Skeletal muscle satellite cell (primary cell): ENCODE measurements at regions not wholly inside any gene's neighbourhood (a gene's known extent, or its start where the extent isn't known, plus 50 kb on each side); places are given as distances from the start of the nearest gene placed in this dataset.
A peak's percentile ranks its signal among the peaks of the same experiment; 100 is the strongest.
"Not testable (repeated sequence)": the region's sequence is repeated elsewhere in the genome, so short reads cannot be mapped to it uniquely, and the experiment has no call there.

Experiments used
- H3K27me3 ChIP-seq: 2 replicates; pipeline ENCODE4 v1.7.0; 2013; ENCODE audit warnings: low read length; ENCODE audit not compliant: control insufficient read depth, insufficient read depth
- H3K36me3 ChIP-seq: 2 replicates; pipeline ENCODE4 v1.7.0; 2013; ENCODE audit warnings: mild to moderate bottlenecking, control low read depth, low read length; ENCODE audit not compliant: insufficient read depth
- H3K4me1 ChIP-seq: 2 replicates; pipeline ENCODE4 v1.7.0; 2013; ENCODE audit warnings: low read length; ENCODE audit not compliant: control insufficient read depth, insufficient read depth
- H3K4me2 ChIP-seq: 2 replicates; pipeline ENCODE4 v1.7.0; 2013; ENCODE audit warnings: mild to moderate bottlenecking, low read length
- H3K4me3 ChIP-seq: 2 replicates; pipeline ENCODE4 v1.7.0; 2013; ENCODE audit warnings: low read length
- H3K9ac ChIP-seq: 2 replicates; pipeline ENCODE4 v1.7.0; 2013; ENCODE audit warnings: mild to moderate bottlenecking, low read depth, low read length, moderate library complexity
- H3K9me3 ChIP-seq: replicated peaks from 2 replicates; pipeline ENCODE4 v1.7.0; 2013; ENCODE audit warnings: mild to moderate bottlenecking, control low read depth, low read length

DNA sequence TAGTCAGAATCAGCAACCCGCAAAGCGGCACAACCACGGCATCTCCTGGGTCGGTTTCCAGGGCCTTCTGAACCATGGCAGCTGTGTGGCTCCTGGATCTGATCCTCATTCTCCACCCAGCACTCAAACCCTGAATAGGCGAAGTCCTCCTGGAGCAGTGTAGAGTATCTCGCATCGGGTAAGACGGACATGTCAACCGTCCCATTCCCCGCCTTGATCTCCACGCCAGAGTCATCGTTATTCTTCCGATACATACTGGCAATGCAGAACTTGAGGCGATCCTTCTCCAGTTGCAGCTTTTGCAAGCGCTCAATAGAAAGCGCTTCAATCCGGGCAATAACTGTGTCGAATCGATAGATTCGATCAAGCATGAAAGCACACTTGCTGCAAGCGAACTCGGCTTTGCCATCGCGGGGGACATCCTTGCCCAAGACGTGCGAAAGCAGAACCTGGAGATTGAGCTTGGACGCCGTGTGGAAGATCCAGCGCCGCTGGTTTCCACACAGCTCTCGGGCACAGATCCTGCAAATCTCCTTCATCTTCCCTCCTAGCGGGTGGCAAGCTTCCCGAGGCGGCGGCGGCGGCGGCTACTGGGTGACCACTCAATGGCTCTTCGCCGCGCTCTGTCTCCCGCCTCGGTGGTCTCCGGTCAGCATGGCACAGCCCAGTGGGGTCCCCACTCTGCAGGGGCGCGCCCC, 142.9 kb downstream of the NBPF8 start:
- not testable (repeated sequence) for H3K9me3 ChIP-seq, H3K4me1 ChIP-seq, H3K36me3 ChIP-seq, H3K27me3 ChIP-seq
- peak overlapping the region; percentile 81 for H3K9ac ChIP-seq
- H3K4me2 ChIP-seq = peak overlapping the region; percentile 85
- peak overlapping the region; percentile 74 for H3K4me3 ChIP-seq

GRCh38 chr1:120558303-120559060, 143.6 kb downstream of the NBPF8 start:
- Histone ChIP-seq H3K9ac (peak overlapping the region; percentile 52), H3K4me3 (peak overlapping the region; percentile 73), H3K4me2 (peak overlapping the region; percentile 77)
- H3K4me1 ChIP-seq, H3K36me3 ChIP-seq, H3K9me3 ChIP-seq, H3K27me3 ChIP-seq: not testable (repeated sequence)

DNA sequence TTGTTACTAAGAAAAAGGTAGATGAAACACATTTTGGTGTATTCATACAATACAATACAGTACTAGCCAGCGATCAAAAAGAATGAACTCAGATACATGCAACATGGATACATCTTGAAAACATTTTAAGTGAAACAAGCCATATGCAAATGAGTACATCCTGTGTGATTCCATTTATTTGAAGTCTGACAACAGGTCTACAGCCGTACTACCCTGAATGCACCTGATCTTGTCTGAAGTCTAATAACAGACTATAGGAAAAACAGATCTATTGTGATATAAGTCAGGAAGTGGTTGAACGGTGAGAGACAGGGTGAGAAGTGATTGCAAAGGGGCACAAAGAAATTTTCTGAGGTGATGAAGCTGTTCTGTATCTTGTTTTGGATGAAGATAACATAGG, 146.9 kb downstream of the NBPF8 start:
- not testable (repeated sequence) for H3K4me2 ChIP-seq, H3K27me3 ChIP-seq, H3K9me3 ChIP-seq, H3K9ac ChIP-seq, H3K4me3 ChIP-seq, H3K4me1 ChIP-seq, H3K36me3 ChIP-seq

GRCh38 chr1:120565396-120565795, 150.6 kb downstream of the NBPF8 start:
- H3K27me3 ChIP-seq, H3K4me1 ChIP-seq, H3K4me2 ChIP-seq, H3K9me3 ChIP-seq, H3K4me3 ChIP-seq, H3K36me3 ChIP-seq, H3K9ac ChIP-seq: not testable (repeated sequence)

- not testable (repeated sequence) for H3K4me3 ChIP-seq, H3K9ac ChIP-seq, H3K9me3 ChIP-seq, H3K4me2 ChIP-seq, H3K36me3 ChIP-seq, H3K27me3 ChIP-seq, H3K4me1 ChIP-seq
Measured at GRCh38 chr1:120567620-120568019, 152.8 kb downstream of the NBPF8 start.

DNA sequence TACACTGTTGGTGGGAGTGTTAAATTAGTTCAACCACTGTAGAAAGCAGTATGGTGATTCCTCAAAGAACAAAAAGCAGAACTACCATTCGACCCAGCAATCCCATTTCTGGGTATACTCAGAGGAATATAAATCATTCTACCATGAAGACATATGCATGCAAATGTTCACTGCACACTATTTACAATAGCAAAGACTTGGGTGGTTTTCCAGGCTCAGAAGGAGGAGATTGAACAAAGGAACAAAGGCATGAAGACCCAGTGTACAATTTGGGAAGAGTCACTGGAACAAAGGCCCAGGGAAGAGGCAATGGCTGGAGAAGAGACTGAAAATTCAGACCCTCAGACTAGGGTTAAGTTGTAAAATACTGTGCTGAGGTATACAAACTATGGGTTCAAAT, 148.5 kb upstream of the NBPF26 start:
- H3K4me3 ChIP-seq, H3K27me3 ChIP-seq, H3K4me1 ChIP-seq, H3K9me3 ChIP-seq, H3K4me2 ChIP-seq, H3K9ac ChIP-seq, H3K36me3 ChIP-seq: not testable (repeated sequence)

GRCh38 chr1:120582135-120582534, 141.6 kb upstream of the NBPF26 start:
- H3K4me1 ChIP-seq, H3K36me3 ChIP-seq, H3K9me3 ChIP-seq, H3K4me2 ChIP-seq, H3K9ac ChIP-seq, H3K27me3 ChIP-seq, H3K4me3 ChIP-seq: not testable (repeated sequence)

GRCh38 chr1:120586053-120586452, 137.7 kb upstream of the NBPF26 start:
- H3K9ac ChIP-seq, H3K36me3 ChIP-seq, H3K4me3 ChIP-seq: not testable (repeated sequence)

GRCh38 chr1:120588811-120589210, 134.9 kb upstream of the NBPF26 start:
- H3K9me3 ChIP-seq, H3K36me3 ChIP-seq, H3K4me1 ChIP-seq, H3K4me3 ChIP-seq, H3K4me2 ChIP-seq, H3K27me3 ChIP-seq, H3K9ac ChIP-seq: not testable (repeated sequence)

More at GRCh38 chr1:120586053-120586452, 137.7 kb upstream of the NBPF26 start:
- H3K4me2 ChIP-seq, H3K27me3 ChIP-seq, H3K9me3 ChIP-seq, H3K4me1 ChIP-seq: not testable (repeated sequence)

- not testable (repeated sequence) for H3K36me3 ChIP-seq, H3K4me2 ChIP-seq, H3K9ac ChIP-seq
Measured at GRCh38 chr1:120591774-120592173, 132.0 kb upstream of the NBPF26 start.

DNA sequence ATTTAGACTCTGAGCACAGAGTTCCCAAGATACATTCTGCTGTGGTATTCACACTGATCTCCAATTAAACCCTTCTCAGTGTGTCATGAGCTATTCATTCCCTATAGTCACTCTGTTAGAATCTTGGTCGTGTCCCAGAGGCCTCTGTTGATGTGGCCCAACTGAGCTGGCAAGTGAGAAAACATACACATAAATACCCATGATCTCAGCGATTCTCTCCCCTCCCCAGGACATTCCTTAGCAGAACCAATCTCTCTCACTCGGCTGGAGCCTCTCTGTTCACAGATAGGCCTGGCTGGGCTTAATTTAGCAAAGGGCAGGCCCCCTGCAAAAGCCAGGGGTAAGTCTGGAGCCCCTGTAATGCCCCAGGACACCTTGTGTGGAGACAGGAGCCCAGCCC, 130.8 kb upstream of the NBPF26 start:
- H3K4me1 ChIP-seq, H3K36me3 ChIP-seq, H3K9ac ChIP-seq, H3K27me3 ChIP-seq, H3K4me2 ChIP-seq, H3K9me3 ChIP-seq, H3K4me3 ChIP-seq: not testable (repeated sequence)

More at GRCh38 chr1:120591774-120592173, 132.0 kb upstream of the NBPF26 start:
- H3K4me1 ChIP-seq, H3K9me3 ChIP-seq, H3K4me3 ChIP-seq, H3K27me3 ChIP-seq: not testable (repeated sequence)

GRCh38 chr1:120593648-120594047, 130.1 kb upstream of the NBPF26 start:
- not testable (repeated sequence) for H3K4me3 ChIP-seq, H3K36me3 ChIP-seq

More at GRCh38 chr1:120593648-120594047, 130.1 kb upstream of the NBPF26 start:
- H3K27me3 ChIP-seq, H3K4me2 ChIP-seq, H3K9me3 ChIP-seq, H3K9ac ChIP-seq, H3K4me1 ChIP-seq: not testable (repeated sequence)
